ENCODE measurements at regions not wholly inside any gene's neighbourhood (a gene's known extent, or its start where the extent isn't known, plus 50 kb on each side); places are given as distances from the start of the nearest gene placed in this dataset.

- TF ChIP-seq CTCF (conservative IDR thresholded peaks at IDR 0.05): no peak
- TF ChIP-seq ZFX (IDR thresholded peaks at IDR 0.05): no peak
These were observed 193.9 kb downstream of the SMAD2 start for GRCh38 chr18:47736376-47737140.
